CD4-positive, alpha-beta T cell treated with Interleukin-10 for 1 hour (primary cell): ENCODE measurements at regions not wholly inside any gene's neighbourhood (a gene's known extent, or its start where the extent isn't known, plus 50 kb on each side); places are given as distances from the start of the nearest gene placed in this dataset.

Source experiments
- DNase-seq: peaks from one replicate; pipeline ENCODE4 v3.0.0-alpha.2; 2020

- DNase-seq: peak; percentile 89
Observed at GRCh38 chr9:6703898-6704639, 53.7 kb upstream of the KDM4C start.

GRCh38 chr9:6702707-6703106 is 55.1 kb upstream of the KDM4C start:
- no peak for DNase-seq

GRCh38 chr9:6696178-6696577 is 50.6 kb upstream of the GLDC start:
- no peak for DNase-seq

GRCh38 chr9:6695121-6695814 is 49.7 kb upstream of the GLDC start:
- DNase-seq: no peak
